ENCODE measurements at regions not wholly inside any gene's neighbourhood (a gene's known extent, or its start where the extent isn't known, plus 50 kb on each side); places are given as distances from the start of the nearest gene placed in this dataset.
"Not testable (repeated sequence)": the region's sequence is repeated elsewhere in the genome, so short reads cannot be mapped to it uniquely, and the experiment has no call there.

- no peak for DNase-seq
These were observed 547.2 kb upstream of the NCAM2 start for GRCh38 chr21:20451046-20451445.

GRCh38 chr21:20452935-20453334 lies 545.3 kb upstream of the NCAM2 start:
- DNase-seq: no peak

DNA sequence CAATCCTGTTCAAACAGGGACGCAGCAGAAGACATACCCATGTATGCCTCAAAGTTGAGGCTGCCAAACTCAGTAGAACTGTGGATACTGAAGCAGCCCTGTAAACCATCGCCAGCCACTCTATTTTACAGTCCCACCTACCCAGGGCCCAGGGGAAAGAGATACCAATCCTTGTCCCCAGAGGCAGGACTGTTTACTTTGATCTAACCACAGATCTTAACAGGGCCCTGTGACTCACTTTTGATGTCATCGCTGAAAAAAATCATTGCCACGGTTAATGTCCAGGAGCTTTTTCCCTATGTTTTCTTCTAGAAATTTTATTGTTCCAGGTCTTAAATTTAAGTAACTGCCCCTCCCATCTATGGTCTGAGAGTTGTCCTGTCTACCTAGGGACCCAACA lies 538.4 kb upstream of the NCAM2 start:
- no peak for DNase-seq

DNA sequence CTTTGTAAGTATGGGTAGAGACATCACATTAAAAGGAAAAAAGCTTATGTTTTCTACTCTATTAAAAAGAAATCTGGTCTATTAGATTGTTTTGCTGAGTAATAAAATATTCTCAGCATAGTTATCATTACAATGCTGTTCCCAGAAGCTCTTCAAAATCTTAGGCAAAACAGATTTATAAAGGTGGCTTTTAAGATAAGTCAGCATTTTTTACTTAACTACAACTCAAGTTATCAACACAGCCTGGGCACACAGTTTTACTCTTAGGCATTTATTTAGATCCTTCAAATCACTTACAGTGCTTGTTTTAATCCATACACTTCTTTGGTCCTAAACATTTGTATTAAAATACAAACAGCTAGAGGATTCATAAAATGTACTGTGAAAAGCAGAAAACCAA lies 534.8 kb upstream of the NCAM2 start:
- DNase-seq: no peak

GRCh38 chr21:20469361-20469760 lies 528.8 kb upstream of the NCAM2 start:
- no peak for DNase-seq

DNA sequence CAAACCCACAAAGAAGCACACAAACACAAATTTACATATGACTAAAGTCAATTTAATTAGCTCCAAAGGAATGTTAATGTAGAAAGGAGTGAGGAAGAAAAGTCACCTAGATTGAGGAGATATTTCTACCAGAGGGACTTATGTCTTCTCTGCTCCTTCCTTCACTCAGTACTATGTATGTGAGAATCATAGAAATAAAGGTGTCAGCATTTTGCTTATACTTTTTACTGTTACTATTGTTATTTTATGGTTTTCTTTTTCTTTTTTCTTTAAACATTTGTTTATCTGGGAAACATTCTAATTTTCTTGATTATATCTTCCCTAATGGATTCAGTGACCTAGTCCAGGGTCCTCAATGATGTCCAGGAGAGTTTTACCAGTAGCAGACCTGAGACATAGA lies 511.9 kb upstream of the NCAM2 start:
- no peak for DNase-seq

- DNase-seq: not testable (repeated sequence)
These were observed 495.3 kb upstream of the NCAM2 start for GRCh38 chr21:20502915-20503314.

DNA sequence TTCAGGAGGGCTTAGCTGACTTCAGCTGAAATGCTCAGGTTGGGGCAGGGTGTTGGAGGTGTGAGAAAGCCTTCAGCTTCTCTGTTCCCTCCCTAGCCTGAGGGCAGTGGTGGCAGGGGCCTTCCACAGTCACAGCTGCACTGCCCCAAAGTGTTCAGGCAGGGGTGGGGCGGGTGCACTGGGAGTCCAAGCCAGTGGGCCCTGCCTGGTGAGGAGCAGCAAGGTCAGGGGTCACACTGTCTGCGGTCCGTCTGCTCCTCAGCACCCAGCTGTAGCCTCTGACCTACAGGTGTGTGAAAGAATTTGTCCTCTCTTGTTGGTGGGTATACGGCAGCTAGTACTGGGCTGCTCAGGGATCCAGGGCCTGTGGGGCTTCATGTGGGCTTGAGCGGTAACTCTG lies 490.4 kb upstream of the NCAM2 start:
- DNase-seq: no peak

GRCh38 chr21:20511216-20511880 lies 486.9 kb upstream of the NCAM2 start:
- no peak for DNase-seq

DNA sequence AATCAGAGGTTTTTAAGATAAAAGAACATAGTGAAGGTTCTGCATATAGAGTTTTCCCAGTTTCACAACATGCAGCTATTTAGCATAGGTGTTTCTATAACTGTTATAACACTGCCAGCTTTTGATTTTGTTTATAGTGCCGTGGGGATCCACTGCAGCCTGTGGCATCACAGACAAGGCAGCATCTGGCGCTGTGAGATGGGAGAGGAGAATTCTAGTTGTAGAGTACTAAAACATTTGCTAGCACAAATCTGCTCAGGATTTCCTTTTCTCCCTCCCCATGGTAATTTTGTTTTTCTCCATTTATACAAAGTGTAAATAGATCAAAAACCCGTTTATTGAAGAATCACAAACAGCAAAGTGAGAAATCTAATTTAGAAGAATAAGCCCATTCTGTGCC lies 482.8 kb upstream of the NCAM2 start:
- DNase-seq: no peak

DNA sequence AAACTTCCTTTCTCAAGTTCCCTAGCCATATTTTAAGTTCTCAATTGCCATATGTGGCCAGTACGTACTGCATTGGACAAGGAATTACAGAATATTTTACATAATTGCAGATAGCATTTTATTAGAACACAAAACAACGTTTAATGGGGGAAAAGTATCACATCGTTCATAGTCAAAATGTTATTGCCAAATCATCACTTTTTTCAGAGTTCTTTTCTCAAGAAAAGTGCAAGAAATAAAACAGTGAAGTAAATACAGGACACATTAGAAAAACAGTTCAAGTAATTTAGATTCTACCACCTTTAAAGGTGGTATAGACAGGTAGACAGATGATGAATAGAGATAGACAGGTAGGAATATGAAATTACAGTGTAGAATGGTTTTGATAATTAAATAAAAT lies 479.1 kb upstream of the NCAM2 start:
- no peak for DNase-seq

GRCh38 chr21:20522611-20523010 lies 475.6 kb upstream of the NCAM2 start:
- DNase-seq: no peak

DNA sequence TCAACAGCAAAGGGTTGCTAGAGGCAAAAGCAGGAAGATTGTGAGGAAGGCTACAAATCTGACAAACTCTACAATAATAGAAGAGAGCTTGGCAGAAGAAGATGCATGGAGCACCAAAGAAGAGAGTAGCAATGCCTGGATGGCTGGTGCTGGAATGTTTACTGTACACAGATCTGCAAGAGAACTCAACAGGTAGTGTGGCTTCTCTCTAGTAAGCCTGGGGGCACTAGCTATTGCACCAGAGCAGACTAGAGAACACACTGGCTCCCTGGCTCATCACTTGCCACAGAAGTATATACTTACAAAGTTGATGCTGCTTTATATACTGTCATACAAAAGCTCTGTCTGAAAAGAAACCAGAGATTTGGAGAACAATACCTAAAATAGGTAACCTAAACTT lies 475.0 kb upstream of the NCAM2 start:
- no peak for DNase-seq

- no peak for DNase-seq
These were observed 470.3 kb upstream of the NCAM2 start for GRCh38 chr21:20527731-20528460.

DNA sequence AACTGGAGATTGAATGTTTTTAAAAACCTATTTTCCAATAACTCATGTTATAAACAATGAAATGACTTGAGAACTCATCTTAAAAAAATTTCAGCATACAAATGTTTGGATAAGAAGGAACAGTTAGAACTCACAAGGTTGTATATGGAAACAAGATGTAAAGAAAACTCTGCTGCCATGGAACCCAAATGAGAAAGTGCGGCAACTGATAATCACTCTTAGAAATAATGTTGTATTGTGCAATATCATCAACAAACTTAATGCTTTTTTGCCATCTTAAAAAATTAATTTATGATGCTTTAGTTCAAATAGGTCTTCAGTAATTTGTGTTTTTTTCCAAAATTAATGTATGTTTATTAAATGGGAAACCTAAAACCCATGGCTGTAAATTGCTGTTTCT lies 461.1 kb upstream of the NCAM2 start:
- DNase-seq: no peak

DNA sequence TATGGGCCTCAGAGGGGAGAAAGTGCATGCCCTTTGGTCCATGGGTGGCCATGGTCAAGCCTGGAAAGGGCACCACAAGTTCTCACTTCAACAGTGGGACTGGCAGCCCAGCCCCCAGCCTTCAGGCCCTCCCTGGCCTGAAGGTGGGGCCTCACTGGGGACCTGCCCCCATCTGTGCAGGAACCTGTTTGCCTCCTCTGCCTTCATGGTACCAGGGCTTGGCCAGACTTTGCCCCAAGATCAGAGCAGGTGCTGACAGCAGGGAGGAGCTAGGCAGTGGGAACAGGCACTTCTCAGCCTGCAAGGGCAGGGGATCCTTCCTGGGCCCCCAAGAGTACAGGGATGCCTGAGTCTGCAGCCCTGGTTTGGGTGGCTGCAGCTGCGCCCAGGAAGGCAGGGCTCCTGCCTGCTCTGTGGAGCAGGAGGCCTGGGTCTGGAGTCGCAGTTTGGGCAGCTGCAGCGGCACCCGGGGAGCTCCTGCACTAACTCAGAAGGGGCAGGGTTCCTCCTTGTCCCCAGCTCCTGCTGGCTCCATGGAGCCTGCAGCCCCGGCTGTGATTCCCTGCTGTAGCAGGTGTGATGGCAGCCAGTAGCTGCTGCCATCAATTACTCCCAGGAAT lies 460.1 kb upstream of the NCAM2 start:
- no peak for DNase-seq

GRCh38 chr21:20545454-20545853 lies 452.8 kb upstream of the NCAM2 start:
- no peak for DNase-seq

DNA sequence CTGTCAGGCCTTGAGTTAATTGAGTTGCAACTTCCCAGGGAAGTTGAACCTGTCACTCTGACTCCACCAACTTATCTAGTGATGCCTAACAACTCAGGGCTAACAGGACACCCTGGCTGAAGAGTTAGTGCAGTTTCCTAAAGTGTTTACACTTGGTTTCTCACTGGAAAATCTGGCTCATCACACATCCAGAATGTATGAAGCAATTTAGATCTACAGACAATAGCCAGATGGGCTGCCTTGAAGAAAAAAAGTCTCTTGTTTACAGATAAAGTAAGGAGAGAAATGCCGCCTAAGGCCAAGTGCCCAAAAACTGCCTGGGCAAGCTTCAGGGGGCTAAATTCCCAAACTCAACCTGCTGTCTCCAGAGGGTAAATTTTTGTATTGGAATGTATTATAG lies 446.3 kb upstream of the NCAM2 start:
- no peak for DNase-seq

DNA sequence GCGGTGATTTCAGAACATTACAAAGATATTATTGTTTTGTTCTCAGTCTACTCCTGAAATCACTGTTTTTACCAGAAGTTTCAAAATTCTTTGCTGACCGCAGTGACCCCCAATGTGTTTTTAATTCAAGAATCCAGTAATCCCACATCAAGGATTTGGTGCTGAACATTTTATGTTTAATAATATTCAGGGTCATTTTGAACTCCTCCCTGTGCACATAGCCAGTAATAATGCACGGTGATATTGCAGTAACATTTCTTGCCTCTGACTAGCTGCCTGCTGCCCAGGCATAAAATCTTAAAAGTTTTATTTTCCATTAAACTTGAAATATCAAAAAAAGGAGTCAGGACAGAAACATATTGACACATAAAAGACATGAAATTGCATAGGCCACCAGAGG lies 443.4 kb upstream of the NCAM2 start:
- DNase-seq: no peak

- DNase-seq: no peak
These were observed 427.4 kb upstream of the NCAM2 start for GRCh38 chr21:20570824-20571232.

- DNase-seq: no peak
These were observed 425.6 kb upstream of the NCAM2 start for GRCh38 chr21:20572582-20572981.

- DNase-seq: no peak
These were observed 416.8 kb upstream of the NCAM2 start for GRCh38 chr21:20581361-20581760.

- DNase-seq: no peak
These were observed 406.9 kb upstream of the NCAM2 start for GRCh38 chr21:20591284-20591683.

GRCh38 chr21:20592463-20592862 lies 405.7 kb upstream of the NCAM2 start:
- no peak for DNase-seq

Measured in AML-193 (cell line).